GM10266 (cell line): ENCODE measurements at regions not wholly inside any gene's neighbourhood (a gene's known extent, or its start where the extent isn't known, plus 50 kb on each side); places are given as distances from the start of the nearest gene placed in this dataset.

ENCODE experiments used
- DNase-seq: peaks from one replicate; pipeline ENCODE4 v3.0.0; 2012; ENCODE audit errors: extremely low spot score
- CTCF ChIP-seq: IDR thresholded peaks from 2 replicates; pipeline ENCODE4 v1.5.1; 2012; ENCODE audit warnings: mild to moderate bottlenecking, low read depth; ENCODE audit not compliant: control insufficient read depth, insufficient read depth; ENCODE audit errors: missing control alignments

DNA sequence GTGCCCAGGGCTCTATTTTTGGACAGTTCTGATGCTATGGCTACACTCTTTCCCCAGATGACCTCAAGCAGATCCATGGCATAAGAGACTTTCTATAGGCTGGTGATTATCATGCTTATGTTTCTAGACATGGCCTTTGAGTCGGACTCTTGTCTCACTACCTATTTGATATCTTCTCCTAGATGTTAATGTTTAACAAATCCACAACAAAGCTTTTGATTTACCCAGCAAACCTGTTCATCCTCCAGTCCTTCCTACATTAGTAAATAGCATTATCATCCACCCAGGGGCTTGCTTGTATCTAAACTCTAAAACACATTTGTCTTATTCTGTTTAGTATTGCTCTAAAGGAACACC is 188.7 kb downstream of the CSNK2A3 start:
- no peak for DNase-seq
- no peak for TF ChIP-seq CTCF

GRCh38 chr11:11163669-11164333 is 189.2 kb downstream of the CSNK2A3 start:
- no peak for DNase-seq
- TF ChIP-seq CTCF: no peak

- DNase-seq: no peak
- TF ChIP-seq CTCF: no peak
These were observed 189.8 kb downstream of the CSNK2A3 start for GRCh38 chr11:11163236-11163635.

GRCh38 chr11:11157185-11157584 is 195.9 kb downstream of the CSNK2A3 start:
- peak; percentile 16 for TF ChIP-seq CTCF
- peak; percentile 15 for DNase-seq

GRCh38 chr11:11155962-11156815 is 196.9 kb downstream of the CSNK2A3 start:
- peak; percentile 59 for TF ChIP-seq CTCF
- DNase-seq: peak; percentile 35

GRCh38 chr11:11152877-11153276 is 200.2 kb downstream of the CSNK2A3 start:
- no peak for TF ChIP-seq CTCF

DNA sequence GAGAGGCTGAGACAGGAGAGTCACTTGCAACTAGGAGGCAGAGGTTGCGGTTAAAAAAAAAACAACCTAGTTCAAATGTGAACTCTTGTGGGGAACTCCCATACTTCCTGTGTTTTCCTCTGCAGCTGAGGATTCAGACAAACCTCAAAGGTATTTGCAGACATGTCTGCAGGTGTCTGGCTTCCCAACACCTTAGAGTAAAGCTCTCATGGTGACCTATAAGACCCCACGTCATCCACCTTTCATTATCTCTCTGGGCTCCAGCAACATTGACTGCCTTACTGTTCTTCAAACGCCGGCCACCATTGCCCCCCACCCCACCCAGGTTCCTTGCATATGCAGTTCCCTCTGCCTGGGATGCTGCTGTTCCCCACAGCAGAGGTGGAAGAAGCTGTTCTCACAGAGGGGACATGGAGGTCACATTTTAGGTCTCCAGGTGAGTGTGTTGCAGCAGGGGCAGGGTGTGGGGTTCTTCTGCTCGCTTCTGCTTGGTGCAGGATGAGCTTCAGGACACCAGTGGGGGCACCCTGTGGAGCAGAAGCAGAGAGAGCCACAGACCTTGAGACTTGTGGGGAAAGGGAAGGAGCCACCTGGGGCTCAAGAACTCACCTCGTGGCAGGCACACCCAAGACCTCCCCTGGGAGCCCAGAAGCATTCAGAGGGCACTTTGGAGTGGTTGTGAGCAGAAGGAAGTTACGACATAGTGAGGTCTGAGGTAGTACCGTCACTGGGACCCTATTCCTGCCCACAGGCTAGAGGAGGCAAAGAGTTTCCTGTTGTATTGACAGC is 203.2 kb downstream of the CSNK2A3 start:
- no peak for TF ChIP-seq CTCF
- no peak for DNase-seq

More at GRCh38 chr11:11152877-11153276, 200.2 kb downstream of the CSNK2A3 start:
- no peak for DNase-seq
